Astrocyte of the cerebellum (primary cell): ENCODE measurements at regions not wholly inside any gene's neighbourhood (a gene's known extent, or its start where the extent isn't known, plus 50 kb on each side); places are given as distances from the start of the nearest gene placed in this dataset.

ENCODE experiments used
- DNase-seq: peaks from one replicate; pipeline ENCODE4 v3.0.0-alpha.2; 2011; ENCODE audit warnings: low read depth
- H3K4me3 ChIP-seq: 2 replicates; pipeline ENCODE4 v1.5.1; 2011; ENCODE audit warnings: mild to moderate bottlenecking, low read depth, low read length, moderate library complexity
- CTCF ChIP-seq: IDR thresholded peaks from 2 replicates; pipeline ENCODE4 v1.5.1; 2012; ENCODE audit warnings: low read length, low read depth, moderate library complexity, mild to moderate bottlenecking; ENCODE audit errors: missing control alignments
- in situ Hi-C: cut with HindIII; loops from 2 replicates; pipeline ENCODE4 v1.10.0; 2017; ENCODE audit warnings: low sequenced_read_pairs

DNA sequence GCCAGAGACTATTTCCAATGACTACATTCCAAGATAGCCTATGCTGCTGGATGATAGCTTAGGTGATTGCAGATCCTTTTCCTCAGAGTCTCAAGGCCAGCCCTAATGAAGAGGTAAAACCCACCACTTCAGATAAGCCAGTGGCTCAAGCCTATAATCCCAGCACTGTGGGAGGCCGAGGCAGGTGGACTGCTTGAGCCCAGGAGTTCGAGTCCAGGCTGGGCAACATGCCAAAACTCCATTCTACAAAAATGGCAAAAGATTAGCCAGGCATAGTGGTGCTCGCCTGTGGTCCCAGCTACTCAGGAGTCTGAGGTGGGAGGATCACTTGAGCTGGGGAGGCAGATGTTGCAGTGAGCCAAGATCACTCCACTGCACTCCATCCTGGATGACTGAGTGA, 495.3 kb downstream of the ZIC1 start:
- in situ Hi-C loops, result no loop called here
- TF ChIP-seq CTCF, result no peak
- no peak overlapping the region for H3K4me3 ChIP-seq
- DNase-seq, result no peak

- no peak for TF ChIP-seq CTCF
- in situ Hi-C loops, result no loop called here
Observed at GRCh38 chr3:147906285-147906684, 497.1 kb downstream of the ZIC1 start.

DNA sequence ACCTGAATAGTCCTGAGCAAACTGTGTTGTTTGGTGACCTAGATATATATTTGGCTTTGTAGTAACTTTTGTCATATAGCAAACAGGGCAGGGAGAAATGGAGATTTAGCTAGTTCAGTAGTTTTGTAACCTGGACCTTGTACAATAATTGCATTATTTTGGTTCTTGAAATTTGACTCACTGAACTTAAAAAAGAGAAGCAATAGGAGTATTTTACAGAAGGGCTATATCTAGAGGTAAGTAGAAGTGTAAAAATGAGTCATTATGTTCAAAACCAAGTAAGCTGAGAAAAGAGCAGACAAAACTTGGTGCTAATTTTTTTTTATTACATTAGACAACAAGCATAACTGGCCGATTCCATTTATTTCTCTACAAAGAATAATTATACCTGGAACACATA, 505.4 kb downstream of the ZIC1 start:
- TF ChIP-seq CTCF, result no peak
- no peak overlapping the region for H3K4me3 ChIP-seq
- in situ Hi-C loops, result no loop called here
- DNase-seq, result no peak

More at GRCh38 chr3:147906285-147906684, 497.1 kb downstream of the ZIC1 start:
- no peak for DNase-seq
- H3K4me3 ChIP-seq, result no peak overlapping the region

DNA sequence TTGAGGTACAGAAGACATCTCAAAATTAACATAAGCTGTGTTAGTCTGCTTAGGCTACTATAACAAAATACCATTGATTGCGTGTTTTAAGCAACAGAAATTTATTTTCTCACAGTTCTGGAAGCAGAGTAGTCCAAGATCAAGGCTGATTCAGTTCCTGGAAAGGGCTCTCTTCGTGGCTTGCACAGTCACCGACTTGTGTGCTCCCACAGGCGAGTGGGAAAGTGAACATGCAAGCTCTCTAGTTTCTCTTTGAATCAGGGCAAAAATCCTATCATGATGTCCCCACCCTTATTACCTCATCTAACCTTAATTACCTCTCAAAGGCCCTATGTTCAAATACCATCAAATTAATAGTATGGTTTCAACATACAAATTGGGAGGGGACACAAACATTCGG, 505.9 kb downstream of the ZIC1 start:
- DNase-seq, result peak; percentile 34
- no peak for TF ChIP-seq CTCF
- in situ Hi-C loops, result no loop called here
- H3K4me3 ChIP-seq, result no peak overlapping the region

GRCh38 chr3:147919496-147919895, 510.3 kb downstream of the ZIC1 start:
- no peak overlapping the region for H3K4me3 ChIP-seq
- in situ Hi-C loops, result no loop called here
- no peak for DNase-seq
- TF ChIP-seq CTCF, result no peak

DNA sequence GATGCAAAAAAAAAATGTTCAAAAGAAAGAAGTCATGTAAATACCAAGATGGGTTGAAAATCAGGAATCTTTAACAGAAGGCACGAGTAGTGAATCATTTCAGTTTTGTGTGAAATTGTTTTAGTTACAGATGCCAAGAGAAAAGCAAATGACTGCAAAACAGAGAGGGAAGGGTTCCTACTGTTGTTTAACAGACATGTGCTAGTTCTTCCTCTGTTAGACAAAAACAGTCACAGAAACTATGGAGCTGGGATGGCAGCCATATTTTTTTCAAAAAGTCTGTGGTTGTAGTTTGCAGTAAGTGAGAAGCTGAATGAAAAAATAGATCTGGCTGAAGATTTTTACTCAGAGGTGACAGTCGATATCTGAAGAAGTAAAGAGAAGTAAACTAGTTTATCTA, 511.9 kb downstream of the ZIC1 start:
- peak; percentile 53 for DNase-seq
- TF ChIP-seq CTCF, result no peak
- H3K4me3 ChIP-seq, result no peak overlapping the region
- in situ Hi-C loops, result no loop called here

DNA sequence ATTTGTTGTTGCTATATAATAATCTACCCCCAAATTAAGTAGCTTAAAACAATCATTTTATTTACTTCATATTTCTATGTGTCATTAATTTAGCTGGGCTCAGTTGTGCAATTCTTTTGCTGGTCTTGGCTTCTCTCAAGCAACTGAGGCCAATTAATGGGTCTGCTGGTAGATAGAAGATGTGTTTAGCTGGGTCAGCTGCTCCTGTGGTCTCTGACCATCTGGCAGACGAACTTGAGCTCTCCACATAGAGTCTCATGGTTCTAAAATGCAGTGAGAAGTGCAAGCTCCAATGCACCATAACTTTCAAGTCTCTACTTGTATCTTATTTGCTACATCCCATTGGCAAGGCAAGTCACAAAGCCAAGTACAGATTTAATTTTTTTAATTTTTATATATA, 515.6 kb downstream of the ZIC1 start:
- no peak overlapping the region for H3K4me3 ChIP-seq
- no peak for TF ChIP-seq CTCF
- DNase-seq, result no peak
- in situ Hi-C loops, result no loop called here
